Endothelial cell of umbilical vein (primary cell): ENCODE measurements at regions not wholly inside any gene's neighbourhood (a gene's known extent, or its start where the extent isn't known, plus 50 kb on each side); places are given as distances from the start of the nearest gene placed in this dataset.

Experiments
- BruUV-seq: library from RNA; stranded (reverse); fragments of 400-500 nt; replicated peaks from 2 replicates; lab custom pipeline; 2021; lab: Mats Ljungman, UMichigan
- CTCF ChIA-PET: fragments of 300-600, 350-600 bp; sonication (Branson Sonifier 250); formaldehyde crosslinking; loops from one replicate; lab custom pipeline; 2021; ENCODE audit warnings: antibody characterized with exemption, inconsistent platforms; lab: Charles Lee
- POLR2A ChIA-PET: fragments of 300-600, 350-600 bp; sonication (Branson Sonifier 250); formaldehyde crosslinking; loops from one replicate; lab custom pipeline; 2021; ENCODE audit warnings: antibody characterized with exemption, inconsistent platforms; lab: Charles Lee
- DNase-seq: peaks from one replicate; pipeline ENCODE4 v3.0.0-alpha.2; 2011; ENCODE audit warnings: low read depth, low spot score
- FAIRE-seq: peaks from 2 replicates; lab custom pipeline; 2011; peaks lifted over from hg19 to GRCh38; lab: Jason Lieb, UNC
- H2AFZ ChIP-seq: 2 replicates; pipeline ENCODE4 v1.6.0; 2012; ENCODE audit warnings: low read depth, low read length, control low read depth, inconsistent platforms
- H3K27ac ChIP-seq: 2 replicates; pipeline ENCODE4 v1.5.1; 2011; ENCODE audit warnings: low read depth, mild to moderate bottlenecking, control low read depth, low read length, moderate library complexity; ENCODE audit not compliant: insufficient read depth
- H3K27me3 ChIP-seq, 2 experiments: 2 replicates each; pipeline versions ENCODE4 v1.6.0 to v1.6.1; 2011; ENCODE audit warnings: low read length in 2 of 2, mixed read lengths in 1 of 2; ENCODE audit not compliant: control insufficient read depth in 2 of 2, insufficient read depth in 2 of 2
- H3K36me3 ChIP-seq, 2 experiments: 2 replicates in 1 of 2; 3 replicates in 1 of 2; pipeline ENCODE4 v1.5.1; 2011; ENCODE audit warnings: low read length in 2 of 2, mild to moderate bottlenecking in 1 of 2, moderate library complexity in 1 of 2; ENCODE audit not compliant: control insufficient read depth in 2 of 2, insufficient read depth in 2 of 2; ENCODE audit errors: extremely low read depth in 1 of 2
- H3K4me1 ChIP-seq: 3 replicates; pipeline ENCODE4 v1.5.1; 2011; ENCODE audit warnings: mild to moderate bottlenecking, low read length; ENCODE audit not compliant: control insufficient read depth, insufficient read depth; ENCODE audit errors: extremely low read depth
- H3K4me2 ChIP-seq: 2 replicates; pipeline ENCODE4 v1.6.1; 2011; ENCODE audit warnings: low read length, control low read depth, mixed read lengths; ENCODE audit not compliant: insufficient read depth
- H3K4me3 ChIP-seq, 3 experiments: fragments of 200-600 bp in 1 of 3; sonication (generic), shearing (Covaris generic) in 1 of 3; replicated peaks in 1 of 3; 2 replicates each; pipeline ENCODE4 v1.5.1; 2011 to 2016; ENCODE audit warnings: control low read depth in 3 of 3, low read length in 3 of 3, mild to moderate bottlenecking in 2 of 3, inconsistent platforms in 1 of 3, low read depth in 1 of 3, moderate library complexity in 1 of 3; ENCODE audit not compliant: insufficient read depth in 1 of 3
- H3K79me2 ChIP-seq: 2 replicates; pipeline ENCODE4 v1.6.0; 2012; ENCODE audit warnings: low read length, inconsistent platforms; ENCODE audit not compliant: control insufficient read depth, insufficient read depth
- H3K9ac ChIP-seq: replicated peaks from 2 replicates; pipeline ENCODE3; 2011; ENCODE audit warnings: low read length, control low read depth; ENCODE audit not compliant: insufficient read depth; ENCODE audit errors: extremely low read depth
- H3K9me1 ChIP-seq: replicated peaks from 3 replicates; pipeline ENCODE4 v1.6.0; 2011; ENCODE audit warnings: mild to moderate bottlenecking, low read length; ENCODE audit not compliant: control insufficient read depth, insufficient read depth; ENCODE audit errors: extremely low read depth
- H3K9me3 ChIP-seq: replicated peaks from 2 replicates; pipeline ENCODE4 v1.5.1; 2012; ENCODE audit warnings: low read length, inconsistent platforms; ENCODE audit not compliant: control insufficient read depth, insufficient read depth
- H4K20me1 ChIP-seq: replicated peaks from 2 replicates; pipeline ENCODE3; 2011; ENCODE audit warnings: mild to moderate bottlenecking, low read length; ENCODE audit not compliant: control insufficient read depth, insufficient read depth; ENCODE audit errors: extremely low read depth
- CTCF ChIP-seq, 2 donors: IDR thresholded peaks; 1 replicate in 1 of 2; 2 replicates in 1 of 2; pipeline ENCODE4 v1.5.1; 2011; ENCODE audit warnings: low read length in 2 of 2, mild to moderate bottlenecking in 2 of 2, moderate library complexity in 2 of 2, control low read depth in 1 of 2, inconsistent platforms in 1 of 2, low read depth in 1 of 2; ENCODE audit not compliant: insufficient read depth in 1 of 2; ENCODE audit errors: extremely low read depth in 1 of 2
- EZH2 ChIP-seq: IDR thresholded peaks from 2 replicates; pipeline ENCODE4 v1.6.1; 2012; ENCODE audit warnings: borderline replicate concordance, low read depth, mild to moderate bottlenecking, moderate library complexity, low read length, inconsistent platforms; ENCODE audit not compliant: severe bottlenecking
- GATA2 ChIP-seq: IDR thresholded peaks from 2 replicates; pipeline ENCODE4 v1.7.0; 2011; ENCODE audit warnings: low read depth, mild to moderate bottlenecking, moderate library complexity, mixed read lengths, low read length; ENCODE audit not compliant: insufficient read length, insufficient read depth
- JUN ChIP-seq: IDR thresholded peaks from 2 replicates; pipeline ENCODE4 v1.6.1; 2011; ENCODE audit warnings: borderline replicate concordance, low read depth; ENCODE audit not compliant: insufficient read length, insufficient read depth
- MAX ChIP-seq: IDR thresholded peaks from 2 replicates; pipeline ENCODE4 v1.6.1; 2011; ENCODE audit not compliant: insufficient read depth, insufficient read length
- MYC ChIP-seq: IDR thresholded peaks from one replicate; pipeline ENCODE4 v1.6.1; 2011; ENCODE audit warnings: mild to moderate bottlenecking, low read depth, low read length
- POLR2A ChIP-seq: IDR thresholded peaks from 2 replicates; pipeline ENCODE4 v1.6.1; 2012; ENCODE audit warnings: low read depth, mild to moderate bottlenecking, control low read depth, low read length
- POLR2AphosphoS5 ChIP-seq: IDR thresholded peaks from 2 replicates; pipeline ENCODE4 v1.6.1; 2012; ENCODE audit warnings: low read depth, mild to moderate bottlenecking, control low read depth, low read length, moderate library complexity; ENCODE audit not compliant: insufficient read depth
- dilution Hi-C: fragments of 300-500 bp; cut with MboI; formaldehyde crosslinking; loops from one replicate; pipeline ENCODE4 v1.15.0; 2019; ENCODE audit warnings: low sequenced_read_pairs; ENCODE audit not compliant: extremely low pct_ligation_motif_present
- intact Hi-C: fragments of 100-400 bp; cut with micrococcal nuclease; formaldehyde crosslinking; loops from one replicate; pipeline ENCODE4 v1.10.0; 2022

- Histone ChIP-seq H3K27ac (no peak overlapping the region), H3K27me3 (no peaks in the 10 kb centered on the region), H3K9ac (no peak overlapping the region), H4K20me1 (no peaks in the 10 kb centered on the region), H3K4me3 (no peak overlapping the region), H3K9me1 (no peaks in the 10 kb centered on the region), H3K4me2 (no peak overlapping the region), H3K9me3 (no peaks in the 10 kb centered on the region), H3K4me1 (no peaks in the 10 kb centered on the region), H3K36me3 (no peaks in the 10 kb centered on the region), H3K79me2 (no peaks in the 10 kb centered on the region), H2AFZ (no peak overlapping the region)
- DNase-seq (no peak), FAIRE-seq (no peak)
- intact Hi-C loops (no loop called here), dilution Hi-C loops (no loop called here)
- TF ChIP-seq EZH2, result no peak
- TF ChIP-seq GATA2, result no peak
- no peak for TF ChIP-seq CTCF (IDR thresholded peaks at IDR 0.05; ENCODE audit: extremely low read depth in 1 of 2, insufficient read depth in 1 of 2, low read depth in 1 of 2, low read length in 2 of 2)
- TF ChIP-seq POLR2AphosphoS5, result no peak
- no peak for TF ChIP-seq MAX
- TF ChIP-seq POLR2A, result no peak
- no peak for TF ChIP-seq JUN
- no peak for TF ChIP-seq MYC
- POLR2A ChIA-PET, result no interaction called here
- CTCF ChIA-PET, result no interaction called here
- no TSS peak for BruUV-seq
These were observed 143.1 kb upstream of the ARID1B start for GRCh38 chr6:156634048-156634447.
